SK-N-MC (cell line): ENCODE measurements at regions not wholly inside any gene's neighbourhood (a gene's known extent, or its start where the extent isn't known, plus 50 kb on each side); places are given as distances from the start of the nearest gene placed in this dataset.

Experiments
- DNase-seq: peaks from one replicate; pipeline ENCODE4 v3.0.0-alpha.2; 2011; ENCODE audit warnings: low read depth, low spot score
- H3K27ac ChIP-seq: fragments of 200-600 bp; sonication (generic); 2 replicates; pipeline ENCODE4 v1.5.1; 2016; ENCODE audit warnings: mixed run types
- H3K36me3 ChIP-seq: fragments of 200-600 bp; sonication (generic); 2 replicates; pipeline ENCODE4 v1.6.1; 2017; ENCODE audit warnings: antibody characterized with exemption, low read length, mixed read lengths; ENCODE audit not compliant: insufficient read depth
- H3K4me3 ChIP-seq: fragments of 200-600 bp; sonication (generic); 2 replicates; pipeline ENCODE4 v1.5.1; 2016
- H3K9ac ChIP-seq: fragments of 200-600 bp; sonication (generic); 2 replicates; pipeline ENCODE4 v1.8.0; 2017; ENCODE audit warnings: mixed run types, mixed read lengths; ENCODE audit not compliant: insufficient read length
- H3K9me3 ChIP-seq: fragments of 200-600 bp; sonication (generic); 2 replicates; pipeline ENCODE4 v1.6.1; 2017; ENCODE audit warnings: low read depth, mild to moderate bottlenecking, antibody characterized with exemption, low read length, moderate library complexity, mixed read lengths
- EZH2 ChIP-seq: fragments of 200-600 bp; sonication (generic); IDR thresholded peaks from one replicate; pipeline ENCODE4 v1.6.1; 2017; ENCODE audit warnings: antibody characterized with exemption
- FOXP2 ChIP-seq: optimal IDR thresholded peaks from 2 replicates; pipeline ENCODE3; 2011; ENCODE audit warnings: mild to moderate bottlenecking, moderate library complexity; ENCODE audit not compliant: insufficient read depth; ENCODE audit errors: extremely low read length, control extremely low read depth
- POLR2AphosphoS5 ChIP-seq: IDR thresholded peaks from 2 replicates; pipeline ENCODE4 v1.6.1; 2012; ENCODE audit warnings: mild to moderate bottlenecking, low read depth, low read length, borderline replicate concordance

GRCh38 chr2:177314722-177315264, 50.3 kb upstream of the NFE2L2 start:
- Histone ChIP-seq H3K9me3 (no peaks in the 10 kb centered on the region), H3K4me3 (no peak overlapping the region), H3K36me3 (no peaks in the 10 kb centered on the region), H3K9ac (no peak overlapping the region), H3K27ac (no peak overlapping the region)
- TF ChIP-seq POLR2AphosphoS5 (no peak), EZH2 (no peak), FOXP2 (no peak)
- DNase-seq: no peak

GRCh38 chr2:177315364-177315763, 50.8 kb upstream of the NFE2L2 start:
- H3K9me3 ChIP-seq: no peaks in the 10 kb centered on the region
- H3K27ac ChIP-seq: no peak overlapping the region
- no peak for TF ChIP-seq EZH2
- no peak for TF ChIP-seq FOXP2
- no peak for TF ChIP-seq POLR2AphosphoS5
- H3K36me3 ChIP-seq: no peaks in the 10 kb centered on the region
- H3K9ac ChIP-seq: no peak overlapping the region
- no peak for DNase-seq
- H3K4me3 ChIP-seq: no peak overlapping the region

- no peak for TF ChIP-seq EZH2
- Histone ChIP-seq H3K9me3 (no peaks in the 10 kb centered on the region), H3K27ac (no peak overlapping the region), H3K9ac (no peak overlapping the region), H3K36me3 (no peaks in the 10 kb centered on the region), H3K4me3 (no peak overlapping the region)
- no peak for DNase-seq
Measured at GRCh38 chr2:177316756-177317155, 52.2 kb upstream of the NFE2L2 start.

DNA sequence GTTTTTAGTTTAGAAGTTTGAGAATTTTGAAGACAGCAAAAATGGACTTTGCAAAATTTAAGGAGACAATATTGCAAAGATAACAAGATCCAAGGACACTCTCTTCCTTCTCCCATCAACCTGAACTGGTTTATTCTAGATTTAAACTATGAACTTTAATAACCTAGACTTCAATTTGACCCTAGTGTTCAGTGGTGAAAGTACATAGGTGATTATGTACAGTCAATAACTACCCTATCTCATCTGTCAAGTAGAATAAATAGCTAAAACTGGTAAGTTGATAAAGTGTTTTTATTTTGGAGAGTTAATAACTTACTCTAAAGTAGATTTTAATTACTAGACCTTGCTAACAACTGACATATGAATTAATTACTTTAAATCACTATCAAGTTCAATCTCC, 52.9 kb upstream of the NFE2L2 start:
- Histone ChIP-seq H3K36me3 (no peaks in the 10 kb centered on the region), H3K9me3 (no peaks in the 10 kb centered on the region), H3K9ac (no peak overlapping the region), H3K4me3 (no peak overlapping the region), H3K27ac (no peak overlapping the region)
- TF ChIP-seq FOXP2 (no peak), EZH2 (no peak), POLR2AphosphoS5 (no peak)
- no peak for DNase-seq

DNA sequence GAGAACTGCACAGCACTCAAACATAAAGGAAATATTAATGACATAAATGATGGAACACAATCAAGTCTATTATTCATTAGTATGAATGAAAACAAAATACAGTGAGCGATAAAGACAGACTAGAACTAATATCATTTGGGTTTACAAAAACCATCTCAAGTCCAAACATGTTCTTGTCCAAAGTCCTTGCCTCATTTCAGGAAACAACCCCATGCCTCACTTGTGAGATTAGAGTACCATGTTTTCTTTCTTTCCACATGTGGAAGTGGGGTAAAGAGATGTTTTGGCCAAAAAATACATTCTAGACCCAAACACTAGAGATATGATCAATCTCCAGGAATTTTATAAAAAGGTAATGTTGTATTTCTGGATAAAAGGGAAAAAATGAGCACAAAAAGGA, 53.3 kb upstream of the NFE2L2 start:
- Histone ChIP-seq H3K4me3 (no peak overlapping the region), H3K9ac (no peak overlapping the region), H3K36me3 (no peaks in the 10 kb centered on the region), H3K27ac (no peak overlapping the region), H3K9me3 (no peaks in the 10 kb centered on the region)
- TF ChIP-seq POLR2AphosphoS5: no peak
- TF ChIP-seq EZH2: no peak
- no peak for TF ChIP-seq FOXP2
- DNase-seq: no peak

DNA sequence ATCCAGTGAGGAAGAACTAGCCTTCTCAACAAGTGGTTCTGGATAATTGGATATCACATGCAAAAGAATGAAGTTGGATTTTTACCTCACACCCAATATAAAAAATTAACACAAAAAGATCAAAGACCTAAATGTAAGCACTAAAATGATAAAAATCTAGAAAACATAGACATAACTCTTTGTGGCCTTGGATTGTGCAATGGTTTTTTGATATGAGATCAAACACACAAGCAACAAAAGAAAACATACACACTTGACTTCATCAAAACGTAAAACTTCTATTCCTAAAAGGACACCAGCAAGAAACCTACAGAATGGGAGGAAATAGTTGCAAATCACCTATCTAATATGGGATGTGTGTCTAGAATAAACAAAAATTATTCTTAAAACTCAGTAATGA, 54.1 kb upstream of the NFE2L2 start:
- H3K9ac ChIP-seq: no peak overlapping the region

GRCh38 chr2:177320596-177320995, 56.1 kb upstream of the NFE2L2 start:
- Histone ChIP-seq H3K36me3 (no peaks in the 10 kb centered on the region), H3K27ac (no peak overlapping the region), H3K4me3 (no peak overlapping the region), H3K9me3 (no peaks in the 10 kb centered on the region), H3K9ac (no peak overlapping the region)
- DNase-seq: no peak
- TF ChIP-seq POLR2AphosphoS5: no peak
- TF ChIP-seq EZH2: no peak
- TF ChIP-seq FOXP2: no peak

More for the DNA sequence above, 54.1 kb upstream of the NFE2L2 start:
- no peak overlapping the region for H3K4me3 ChIP-seq
- no peak for DNase-seq
- H3K36me3 ChIP-seq: no peaks in the 10 kb centered on the region
- TF ChIP-seq FOXP2 (no peak), POLR2AphosphoS5 (no peak), EZH2 (no peak)
- no peaks in the 10 kb centered on the region for H3K9me3 ChIP-seq
- no peak overlapping the region for H3K27ac ChIP-seq

DNA sequence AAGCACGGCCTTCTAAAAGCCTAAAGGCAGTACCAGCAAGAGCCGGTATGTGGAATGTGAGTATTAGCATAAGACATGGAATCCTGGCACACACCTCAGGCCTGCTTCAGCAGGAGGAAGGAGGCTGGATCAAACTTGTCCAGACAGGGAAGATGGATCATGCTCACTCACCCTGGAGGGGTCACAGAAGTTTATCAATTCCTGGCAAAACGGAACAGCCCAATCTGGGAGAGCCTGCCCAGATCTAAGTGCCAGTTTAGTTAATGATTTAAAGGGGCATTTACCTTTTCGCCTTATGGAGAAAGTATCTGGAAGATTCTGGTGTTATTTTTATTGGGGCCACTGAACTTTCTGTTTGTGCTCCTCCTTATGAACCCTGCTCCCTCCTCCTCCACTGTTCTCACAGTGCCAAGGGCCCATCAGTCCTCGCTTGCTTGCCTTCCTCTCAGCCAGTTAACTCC, 58.3 kb upstream of the NFE2L2 start:
- Histone ChIP-seq H3K36me3 (no peaks in the 10 kb centered on the region), H3K4me3 (no peak overlapping the region), H3K9me3 (no peaks in the 10 kb centered on the region), H3K9ac (no peak overlapping the region), H3K27ac (no peak overlapping the region)
- no peak for DNase-seq
- TF ChIP-seq POLR2AphosphoS5 (no peak), EZH2 (no peak), FOXP2 (no peak)

DNA sequence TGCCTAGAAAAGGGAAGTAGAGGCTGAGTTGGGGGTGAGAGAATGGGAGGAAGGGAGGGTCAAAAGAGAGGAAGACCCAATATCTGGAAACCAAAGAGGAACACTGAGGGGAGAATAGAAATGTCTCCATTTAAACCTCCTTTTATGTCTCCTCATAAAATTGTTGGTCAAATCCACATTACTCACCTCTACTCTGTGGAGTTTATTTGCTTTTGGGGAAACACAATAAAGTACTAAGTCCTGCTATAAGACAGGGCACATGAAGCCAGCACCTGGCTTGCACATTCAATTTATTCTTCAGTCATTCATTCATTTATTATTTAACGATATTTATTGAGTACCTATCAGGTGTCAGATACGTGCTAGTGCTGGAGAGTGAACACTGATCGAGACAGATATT, 60.3 kb upstream of the NFE2L2 start:
- DNase-seq: no peak
- Histone ChIP-seq H3K36me3 (no peaks in the 10 kb centered on the region), H3K9me3 (no peaks in the 10 kb centered on the region), H3K4me3 (no peak overlapping the region), H3K27ac (no peak overlapping the region), H3K9ac (no peak overlapping the region)
- TF ChIP-seq POLR2AphosphoS5: no peak
- no peak for TF ChIP-seq FOXP2
- no peak for TF ChIP-seq EZH2

GRCh38 chr2:177325554-177325953, 61.0 kb upstream of the NFE2L2 start:
- TF ChIP-seq FOXP2 (no peak), EZH2 (no peak), POLR2AphosphoS5 (no peak)
- no peak overlapping the region for H3K27ac ChIP-seq
- H3K9ac ChIP-seq: no peak overlapping the region
- no peak overlapping the region for H3K4me3 ChIP-seq
- DNase-seq: no peak
- H3K9me3 ChIP-seq: no peaks in the 10 kb centered on the region
- no peaks in the 10 kb centered on the region for H3K36me3 ChIP-seq
